ENCODE measurements at regions not wholly inside any gene's neighbourhood (a gene's known extent, or its start where the extent isn't known, plus 50 kb on each side); places are given as distances from the start of the nearest gene placed in this dataset.
"Not testable (repeated sequence)": the region's sequence is repeated elsewhere in the genome, so short reads cannot be mapped to it uniquely, and the experiment has no call there.

DNA sequence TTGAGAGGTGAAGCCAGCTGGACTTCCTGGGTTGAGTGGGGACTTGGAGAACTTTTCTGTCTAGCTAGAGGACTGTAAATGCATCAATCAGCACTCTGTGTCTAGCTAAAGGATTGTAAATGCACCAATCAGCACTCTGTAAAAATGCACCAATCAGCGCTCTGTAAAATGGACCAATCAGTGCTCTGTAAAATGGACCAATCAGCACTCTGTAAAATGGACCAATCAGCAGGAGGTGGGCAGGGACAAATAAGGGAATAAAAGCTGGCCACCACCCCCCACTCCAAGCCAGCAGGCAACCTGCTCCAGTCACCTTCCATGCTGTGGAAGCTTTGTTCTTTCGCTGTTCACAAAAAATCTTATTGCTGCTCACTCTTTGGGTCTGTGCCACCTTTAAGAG is 390.4 kb downstream of the RPS24 start:
- not testable (repeated sequence) for H3K27ac ChIP-seq (ENCODE audit: low read length); H3K9me3 ChIP-seq (ENCODE audit: control insufficient read depth, low read depth, low read length); H3K4me3 ChIP-seq (ENCODE audit: low read length); H3K27me3 ChIP-seq (ENCODE audit: control insufficient read depth, insufficient read depth, low read length); DNase-seq; H3K36me3 ChIP-seq (ENCODE audit: control insufficient read depth, insufficient read depth, low read length); H3K4me1 ChIP-seq (ENCODE audit: control insufficient read depth, insufficient read depth, low read length)
- WGBS (ENCODE audit: insufficient coverage, low lambda C conversion rate): no CpG with 5 or more reads among the region's 2 CpGs

DNA sequence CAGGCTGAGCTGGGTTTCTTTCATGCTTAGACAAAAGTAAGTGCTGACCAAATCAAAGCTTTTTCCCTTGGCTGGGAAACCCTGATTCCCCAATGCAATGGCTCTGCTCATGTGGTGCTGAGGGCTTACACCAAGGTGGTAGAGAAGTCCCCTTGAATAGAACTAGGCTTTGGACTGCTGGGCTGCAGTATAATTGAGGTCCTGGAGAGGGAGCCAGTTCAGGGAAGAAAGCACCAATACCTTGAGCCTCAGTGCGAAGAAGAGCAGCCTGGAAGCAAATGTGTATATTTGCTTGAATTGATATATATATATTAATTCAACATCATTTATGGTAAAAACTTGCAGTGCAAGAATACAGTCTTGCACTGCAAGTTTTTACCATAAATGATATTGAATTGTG is 391.1 kb downstream of the RPS24 start:
- no peak for DNase-seq
- Histone ChIP-seq H3K27ac (ENCODE audit: low read length) (no peak overlapping the region), H3K4me3 (ENCODE audit: low read length) (no peak overlapping the region), H3K4me1 (ENCODE audit: control insufficient read depth, insufficient read depth, low read length) (no peaks in the 10 kb centered on the region), H3K36me3 (ENCODE audit: control insufficient read depth, insufficient read depth, low read length) (no peaks in the 10 kb centered on the region), H3K27me3 (ENCODE audit: control insufficient read depth, insufficient read depth, low read length) (no peaks in the 10 kb centered on the region), H3K9me3 (ENCODE audit: control insufficient read depth, low read depth, low read length) (peaks cover 8% of the 10 kb centered on the region)
- no CpG with 5 or more reads among the region's 1 CpG for WGBS (ENCODE audit: insufficient coverage, low lambda C conversion rate)

DNA sequence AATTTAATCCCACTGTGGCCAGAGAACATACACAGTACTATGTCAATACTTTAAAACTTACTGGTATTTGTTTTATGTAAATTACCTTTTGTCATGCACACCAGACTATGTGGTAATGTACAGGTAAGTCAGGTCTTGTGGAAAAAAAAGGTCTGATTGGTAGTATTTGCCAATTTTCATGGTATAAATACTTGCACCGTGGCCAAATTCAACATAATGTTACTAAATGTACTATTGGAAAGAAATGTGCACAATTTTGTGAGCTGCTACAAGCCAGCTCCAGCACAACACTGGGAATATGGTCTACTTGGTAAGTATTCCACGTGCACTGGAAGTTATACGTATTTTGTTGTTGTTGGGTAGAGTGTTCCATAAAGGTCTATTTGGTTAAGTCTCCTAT is 392.5 kb downstream of the RPS24 start:
- WGBS (ENCODE audit: insufficient coverage, low lambda C conversion rate): no CpG with 5 or more reads among the region's 3 CpGs
- Histone ChIP-seq H3K27ac (ENCODE audit: low read length) (no peak overlapping the region), H3K4me3 (ENCODE audit: low read length) (no peak overlapping the region), H3K27me3 (ENCODE audit: control insufficient read depth, insufficient read depth, low read length) (no peaks in the 10 kb centered on the region), H3K4me1 (ENCODE audit: control insufficient read depth, insufficient read depth, low read length) (no peaks in the 10 kb centered on the region), H3K36me3 (ENCODE audit: control insufficient read depth, insufficient read depth, low read length) (no peaks in the 10 kb centered on the region), H3K9me3 (ENCODE audit: control insufficient read depth, low read depth, low read length) (peaks cover 8% of the 10 kb centered on the region)
- no peak for DNase-seq

DNA sequence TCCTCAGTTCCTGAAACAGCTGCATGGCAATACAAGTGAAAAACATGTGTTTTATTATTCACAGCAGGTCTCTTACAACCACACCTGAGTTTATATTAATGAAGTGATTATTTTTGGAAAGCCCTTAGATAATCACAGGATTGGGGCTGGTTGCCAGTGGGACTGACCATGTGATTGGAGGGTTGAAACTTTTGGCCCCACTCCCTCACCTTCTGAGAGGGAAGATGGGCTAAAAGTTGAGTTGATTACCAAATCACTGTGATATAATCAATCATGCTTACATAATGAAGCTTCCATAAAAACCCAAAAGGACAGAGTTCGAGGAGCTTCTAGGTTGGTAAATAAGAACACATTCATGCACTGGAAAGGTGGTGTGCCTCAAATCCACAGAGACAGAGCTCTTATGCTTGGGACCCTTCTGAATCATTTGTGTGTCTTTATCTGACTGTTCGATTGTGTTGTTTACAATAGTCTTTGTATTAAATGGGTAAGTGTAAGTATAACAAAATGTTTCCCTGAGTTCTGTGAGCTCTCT is 393.9 kb downstream of the RPS24 start:
- H3K27me3 ChIP-seq (ENCODE audit: control insufficient read depth, insufficient read depth, low read length): no peaks in the 10 kb centered on the region
- no peak overlapping the region for H3K4me3 ChIP-seq (ENCODE audit: low read length)
- no peaks in the 10 kb centered on the region for H3K4me1 ChIP-seq (ENCODE audit: control insufficient read depth, insufficient read depth, low read length)
- DNase-seq: no peak
- H3K36me3 ChIP-seq (ENCODE audit: control insufficient read depth, insufficient read depth, low read length): no peaks in the 10 kb centered on the region
- WGBS (ENCODE audit: insufficient coverage, low lambda C conversion rate): no CpG with 5 or more reads among the region's 2 CpGs
- peaks cover 8% of the 10 kb centered on the region for H3K9me3 ChIP-seq (ENCODE audit: control insufficient read depth, low read depth, low read length)
- no peak overlapping the region for H3K27ac ChIP-seq (ENCODE audit: low read length)

DNA sequence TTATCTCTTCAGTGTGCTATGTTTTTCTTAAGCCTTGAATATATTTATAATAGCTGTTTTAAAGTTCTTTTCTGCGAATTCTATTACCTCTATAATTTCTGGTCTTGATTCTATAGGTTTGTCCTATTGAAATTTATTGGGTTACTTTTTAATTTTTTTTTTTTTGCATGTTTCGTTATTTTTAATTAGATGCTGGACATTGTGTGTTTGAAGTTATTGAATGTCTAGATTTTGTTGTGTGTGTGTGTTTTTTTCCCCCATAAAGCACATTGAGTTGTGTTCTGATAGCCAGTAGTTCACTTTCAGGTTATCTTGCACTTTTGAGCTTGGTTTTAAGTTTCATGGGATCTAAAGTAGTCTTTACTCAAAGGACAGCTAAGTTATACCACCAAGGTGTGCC is 394.9 kb downstream of the RPS24 start:
- H3K4me3 ChIP-seq (ENCODE audit: low read length): no peak overlapping the region
- no peaks in the 10 kb centered on the region for H3K36me3 ChIP-seq (ENCODE audit: control insufficient read depth, insufficient read depth, low read length)
- DNase-seq: no peak
- H3K27ac ChIP-seq (ENCODE audit: low read length): no peak overlapping the region
- H3K27me3 ChIP-seq (ENCODE audit: control insufficient read depth, insufficient read depth, low read length): no peaks in the 10 kb centered on the region
- 80% methylated on average over 1 of the region's 2 CpGs for WGBS (ENCODE audit: insufficient coverage, low lambda C conversion rate)
- no peaks in the 10 kb centered on the region for H3K4me1 ChIP-seq (ENCODE audit: control insufficient read depth, insufficient read depth, low read length)
- H3K9me3 ChIP-seq (ENCODE audit: control insufficient read depth, low read depth, low read length): peaks cover 8% of the 10 kb centered on the region

DNA sequence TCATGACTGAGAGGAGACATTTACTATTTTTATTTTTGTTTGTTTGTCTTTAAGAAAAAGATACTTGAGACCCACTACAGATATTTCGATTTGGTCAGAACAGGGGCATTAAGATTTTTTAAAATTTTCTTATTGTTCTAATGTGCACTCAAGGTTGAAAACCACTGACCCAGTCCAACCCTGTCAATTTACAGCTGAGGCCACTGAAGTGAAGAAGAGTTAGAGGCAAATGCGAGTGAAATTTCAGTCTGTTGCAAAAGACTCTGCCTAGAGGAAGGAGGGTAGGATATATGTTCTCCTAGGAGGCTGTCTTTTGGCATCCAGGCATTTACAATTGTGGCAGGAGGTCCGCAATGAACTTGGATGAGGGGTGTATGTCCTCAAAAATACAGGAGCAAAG is 396.3 kb downstream of the RPS24 start:
- Histone ChIP-seq H3K4me3 (ENCODE audit: low read length) (no peak overlapping the region), H3K27me3 (ENCODE audit: control insufficient read depth, insufficient read depth, low read length) (no peaks in the 10 kb centered on the region), H3K4me1 (ENCODE audit: control insufficient read depth, insufficient read depth, low read length) (no peaks in the 10 kb centered on the region), H3K36me3 (ENCODE audit: control insufficient read depth, insufficient read depth, low read length) (no peaks in the 10 kb centered on the region), H3K27ac (ENCODE audit: low read length) (no peak overlapping the region), H3K9me3 (ENCODE audit: control insufficient read depth, low read depth, low read length) (peaks cover 8% of the 10 kb centered on the region)
- WGBS (ENCODE audit: insufficient coverage, low lambda C conversion rate): 89% methylated on average over 1 of the region's 3 CpGs
- no peak for DNase-seq

DNA sequence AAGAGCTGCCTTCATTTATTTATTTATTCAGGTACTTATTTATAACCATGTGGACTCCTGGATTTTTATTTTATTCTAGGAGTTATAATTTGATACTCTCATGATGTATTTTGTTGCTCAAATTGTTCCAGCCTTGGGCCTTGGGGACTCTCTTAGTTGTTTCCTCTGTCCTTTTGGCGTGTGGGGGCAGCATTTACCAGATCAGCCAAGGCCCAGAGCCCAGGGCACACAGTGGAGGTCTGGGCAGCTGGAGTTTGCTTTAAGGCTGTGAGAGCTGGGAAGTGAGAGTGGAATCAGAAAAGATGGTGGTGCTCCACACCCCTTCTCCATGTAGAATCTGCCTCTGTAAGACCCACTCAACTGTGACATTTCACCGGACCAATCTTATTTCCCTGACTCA is 398.9 kb downstream of the RPS24 start:
- H3K27ac ChIP-seq (ENCODE audit: low read length): no peak overlapping the region
- peaks cover 8% of the 10 kb centered on the region for H3K4me1 ChIP-seq (ENCODE audit: control insufficient read depth, insufficient read depth, low read length)
- WGBS (ENCODE audit: insufficient coverage, low lambda C conversion rate): no CpG with 5 or more reads among the region's 2 CpGs

DNA sequence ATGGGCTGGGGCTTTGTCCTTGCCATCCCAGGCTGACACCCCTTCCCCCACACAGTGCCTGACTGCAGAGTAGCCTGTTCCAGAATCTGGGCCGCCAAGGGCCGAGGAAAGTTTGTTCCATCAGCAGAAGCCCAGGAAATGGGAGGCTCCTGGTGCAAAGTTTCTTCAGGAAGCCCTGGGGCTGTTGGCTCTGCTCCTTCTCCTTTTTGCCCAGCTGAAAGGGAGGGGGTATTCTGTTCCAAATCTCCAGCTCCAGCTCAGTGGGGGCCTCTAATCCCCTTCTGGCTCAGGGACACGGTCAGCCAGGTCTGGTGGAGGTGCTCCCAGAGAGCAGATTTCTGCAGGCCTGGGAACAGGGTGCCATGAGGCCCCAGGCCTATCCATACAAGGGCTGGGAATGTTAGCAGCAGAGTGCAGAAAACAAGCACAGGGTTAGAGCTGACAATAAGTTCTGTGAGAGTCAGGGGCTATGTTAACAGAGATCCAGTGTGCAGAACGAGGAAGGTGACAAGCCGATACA is 399.5 kb downstream of the RPS24 start:
- Histone ChIP-seq H3K27ac (ENCODE audit: low read length) (no peak overlapping the region), H3K27me3 (ENCODE audit: control insufficient read depth, insufficient read depth, low read length) (no peaks in the 10 kb centered on the region), H3K4me3 (ENCODE audit: low read length) (no peak overlapping the region), H3K4me1 (ENCODE audit: control insufficient read depth, insufficient read depth, low read length) (peaks cover 8% of the 10 kb centered on the region), H3K9me3 (ENCODE audit: control insufficient read depth, low read depth, low read length) (no peaks in the 10 kb centered on the region), H3K36me3 (ENCODE audit: control insufficient read depth, insufficient read depth, low read length) (no peaks in the 10 kb centered on the region)
- WGBS (ENCODE audit: insufficient coverage, low lambda C conversion rate): no CpG with 5 or more reads among the region's 5 CpGs
- no peak for DNase-seq

More for the DNA sequence above, 398.9 kb downstream of the RPS24 start:
- Histone ChIP-seq H3K36me3 (ENCODE audit: control insufficient read depth, insufficient read depth, low read length) (no peaks in the 10 kb centered on the region), H3K9me3 (ENCODE audit: control insufficient read depth, low read depth, low read length) (no peaks in the 10 kb centered on the region), H3K4me3 (ENCODE audit: low read length) (no peak overlapping the region), H3K27me3 (ENCODE audit: control insufficient read depth, insufficient read depth, low read length) (no peaks in the 10 kb centered on the region)
- DNase-seq: no peak

DNA sequence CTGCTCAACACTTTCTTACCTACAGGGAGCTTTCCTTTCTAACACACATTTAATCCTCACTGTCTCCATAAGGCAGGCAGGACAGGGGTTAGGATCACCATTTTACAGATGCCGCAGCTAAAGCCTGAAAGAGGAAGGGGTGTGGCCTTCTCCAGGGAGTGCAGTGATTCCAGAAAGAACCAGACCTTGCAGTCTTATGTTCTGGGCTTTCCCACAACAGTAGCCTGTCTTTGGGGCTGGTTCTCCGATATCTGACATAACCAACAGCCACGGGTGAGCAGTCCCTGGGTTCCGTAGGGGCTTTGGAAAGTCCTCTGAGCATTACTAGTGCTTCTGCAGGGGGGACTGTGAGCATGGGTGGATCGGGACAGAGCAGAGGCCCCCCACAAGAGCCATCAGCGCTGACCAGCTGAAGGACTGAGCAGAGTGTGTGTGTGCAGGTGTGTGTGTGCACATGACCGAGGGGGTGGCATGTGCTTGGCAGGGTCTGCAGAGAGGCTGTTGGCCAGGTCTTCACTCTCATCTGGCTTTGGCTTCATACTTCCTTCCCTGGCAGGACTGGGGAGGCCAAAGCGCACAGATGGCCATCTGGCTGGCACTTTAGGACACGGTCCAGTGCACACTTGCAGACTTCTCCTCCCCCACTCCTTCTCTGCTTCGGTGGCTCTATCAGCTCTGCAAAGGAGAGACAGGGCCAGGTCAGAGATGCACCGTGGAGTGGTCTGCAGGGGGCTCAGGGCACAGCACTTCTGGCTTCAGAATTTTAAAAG is 400.3 kb downstream of the RPS24 start:
- H3K4me1 ChIP-seq (ENCODE audit: control insufficient read depth, insufficient read depth, low read length): peaks cover 8% of the 10 kb centered on the region
- no peaks in the 10 kb centered on the region for H3K36me3 ChIP-seq (ENCODE audit: control insufficient read depth, insufficient read depth, low read length)
- no peak overlapping the region for H3K4me3 ChIP-seq (ENCODE audit: low read length)
- no peaks in the 10 kb centered on the region for H3K27me3 ChIP-seq (ENCODE audit: control insufficient read depth, insufficient read depth, low read length)
- no peaks in the 10 kb centered on the region for H3K9me3 ChIP-seq (ENCODE audit: control insufficient read depth, low read depth, low read length)
- no CpG with 5 or more reads among the region's 11 CpGs for WGBS (ENCODE audit: insufficient coverage, low lambda C conversion rate)
- no peak overlapping the region for H3K27ac ChIP-seq (ENCODE audit: low read length)
- no peak for DNase-seq

DNA sequence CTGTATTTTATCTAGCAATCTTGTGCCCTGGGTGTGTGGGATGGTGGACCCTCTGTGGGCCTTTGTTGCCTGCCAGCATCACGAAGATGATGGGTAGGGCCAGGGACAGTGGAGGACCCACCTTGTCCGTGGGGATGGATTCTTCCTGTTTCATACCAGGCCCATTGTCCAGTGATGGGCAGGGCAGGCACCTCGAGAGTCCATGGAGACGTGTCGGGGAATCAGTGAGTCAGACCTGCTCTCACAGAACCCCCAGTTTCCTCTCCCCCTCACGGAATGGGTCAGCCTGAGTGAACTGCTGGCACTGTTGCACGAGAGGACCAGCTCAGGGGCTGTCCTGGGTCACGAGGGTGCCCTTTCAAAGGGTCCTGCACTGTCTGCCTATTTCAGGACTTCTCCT is 401.2 kb downstream of the RPS24 start:
- no peak for DNase-seq
- Histone ChIP-seq H3K27ac (ENCODE audit: low read length) (no peak overlapping the region), H3K4me3 (ENCODE audit: low read length) (no peak overlapping the region), H3K36me3 (ENCODE audit: control insufficient read depth, insufficient read depth, low read length) (no peaks in the 10 kb centered on the region), H3K27me3 (ENCODE audit: control insufficient read depth, insufficient read depth, low read length) (no peaks in the 10 kb centered on the region), H3K4me1 (ENCODE audit: control insufficient read depth, insufficient read depth, low read length) (peaks cover 8% of the 10 kb centered on the region), H3K9me3 (ENCODE audit: control insufficient read depth, low read depth, low read length) (no peaks in the 10 kb centered on the region)
- no CpG with 5 or more reads among the region's 8 CpGs for WGBS (ENCODE audit: insufficient coverage, low lambda C conversion rate)
